ENCODE measurements at regions not wholly inside any gene's neighbourhood (a gene's known extent, or its start where the extent isn't known, plus 50 kb on each side); places are given as distances from the start of the nearest gene placed in this dataset.

DNA sequence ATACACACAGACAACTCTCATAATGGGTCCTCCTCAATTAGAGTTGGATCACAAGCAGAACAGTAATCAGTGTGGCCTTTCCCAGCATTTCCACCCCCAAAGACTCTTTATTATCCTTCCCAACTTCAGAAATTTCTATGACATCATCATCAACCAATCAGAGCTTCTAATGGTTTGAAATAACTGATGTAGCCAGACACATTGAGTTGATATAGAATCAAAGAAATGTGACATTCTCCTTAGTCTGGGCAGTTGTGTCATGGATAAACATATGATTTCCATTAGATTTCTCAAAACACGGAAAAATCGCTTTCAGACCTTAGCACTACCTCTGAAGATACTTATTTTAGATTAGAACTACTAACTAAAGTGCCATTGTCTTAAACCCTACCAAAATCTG lies 75.7 kb upstream of the NFIB start:
- no peak for DNase-seq

- DNase-seq = no peak
Measured at GRCh38 chr9:14389146-14389545, 75.2 kb upstream of the NFIB start.

DNA sequence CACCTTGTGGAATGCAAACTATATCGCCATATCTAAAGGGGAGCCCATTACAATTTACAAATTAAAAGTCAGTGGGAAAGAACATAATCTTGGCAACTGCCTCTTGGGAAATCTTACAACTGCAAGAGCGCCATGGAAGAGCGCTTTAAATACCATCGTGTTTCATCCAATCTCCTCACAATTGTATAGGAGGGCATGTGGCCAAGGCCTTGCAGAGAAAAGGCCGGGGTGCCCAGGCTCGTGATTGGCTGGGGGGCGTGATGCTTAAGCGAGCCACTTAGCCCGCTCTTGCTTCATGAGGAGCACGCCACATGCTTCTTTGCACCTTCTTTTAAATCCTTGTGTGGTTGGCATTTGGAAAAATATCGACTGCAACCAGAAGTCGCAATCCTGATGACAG lies 69.8 kb upstream of the NFIB start:
- no peak for DNase-seq

DNA sequence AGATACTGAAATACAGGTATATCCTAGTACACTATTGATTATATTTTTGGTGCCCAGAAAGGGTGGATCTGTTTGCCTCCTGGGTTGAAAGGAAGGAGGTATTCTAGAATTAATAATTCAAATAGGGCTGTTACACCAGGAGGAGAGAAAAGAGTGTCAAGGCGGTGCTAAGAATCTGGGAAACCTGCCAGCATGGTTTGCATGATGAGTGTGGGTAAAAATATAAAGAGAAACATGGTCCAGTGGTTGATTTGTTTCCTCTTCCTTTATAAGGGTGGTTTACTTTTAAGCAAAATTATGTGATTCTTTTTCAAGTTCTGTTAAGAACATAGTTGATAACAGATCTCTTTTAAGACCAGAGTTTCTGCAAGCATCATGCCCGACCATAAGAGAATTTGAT lies 69.4 kb upstream of the NFIB start:
- no peak for DNase-seq

- DNase-seq = no peak
Measured at GRCh38 chr9:14380061-14380836, 66.3 kb upstream of the NFIB start.

DNA sequence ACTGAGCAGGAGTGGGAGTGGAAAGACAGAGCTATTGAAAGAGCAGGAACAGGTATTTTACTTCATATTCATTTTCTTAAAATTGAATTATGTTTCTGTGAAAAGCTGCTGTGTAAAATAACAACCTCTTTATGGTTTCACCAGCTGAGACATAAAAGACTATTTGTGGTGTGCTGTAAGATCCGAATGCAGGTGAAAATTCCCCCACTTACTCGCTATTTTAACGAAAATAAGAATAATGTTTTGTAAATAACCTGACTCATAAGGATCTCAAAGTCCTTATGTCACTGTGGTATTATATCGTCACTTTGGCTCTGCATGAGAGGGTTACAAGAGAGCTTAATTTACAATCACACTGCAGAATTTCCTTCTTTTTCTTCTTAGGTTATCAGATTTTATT lies 65.3 kb upstream of the NFIB start:
- DNase-seq = no peak

DNA sequence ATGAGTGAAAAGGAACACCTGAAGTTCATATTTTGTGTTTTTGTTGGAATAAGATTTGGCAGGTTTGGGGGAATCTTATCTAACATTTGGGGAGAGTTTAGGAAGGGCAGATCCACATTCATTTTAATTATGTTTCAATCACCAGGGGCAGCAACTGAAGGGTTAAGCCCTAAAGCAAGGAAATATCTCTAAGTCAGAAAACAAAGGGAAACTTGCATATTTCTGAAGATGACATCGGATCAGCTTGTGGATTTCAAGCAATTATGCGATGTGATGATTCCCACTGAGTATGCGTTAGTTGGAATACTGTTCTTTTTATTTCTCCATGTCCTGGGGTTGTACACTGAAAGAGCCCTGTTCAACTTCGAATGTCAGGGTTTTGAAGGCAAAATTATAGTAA lies 59.8 kb upstream of the NFIB start:
- DNase-seq = no peak

DNA sequence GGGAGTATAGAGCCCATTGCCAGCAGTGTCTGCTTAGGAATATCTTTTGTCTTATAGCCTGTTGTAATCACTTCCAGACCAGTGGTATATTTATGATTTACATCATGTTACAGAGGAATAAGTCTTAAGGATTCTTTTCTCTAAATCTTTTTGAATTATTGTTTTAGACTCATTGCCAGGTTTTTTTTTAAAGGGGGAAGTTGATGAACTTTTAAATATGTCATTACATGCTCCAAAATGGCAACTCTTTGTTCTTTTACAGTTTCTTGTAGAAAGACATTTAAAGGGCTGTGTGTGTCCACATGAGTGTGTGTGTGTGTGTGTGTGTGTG lies 59.4 kb upstream of the NFIB start:
- no peak for DNase-seq

DNA sequence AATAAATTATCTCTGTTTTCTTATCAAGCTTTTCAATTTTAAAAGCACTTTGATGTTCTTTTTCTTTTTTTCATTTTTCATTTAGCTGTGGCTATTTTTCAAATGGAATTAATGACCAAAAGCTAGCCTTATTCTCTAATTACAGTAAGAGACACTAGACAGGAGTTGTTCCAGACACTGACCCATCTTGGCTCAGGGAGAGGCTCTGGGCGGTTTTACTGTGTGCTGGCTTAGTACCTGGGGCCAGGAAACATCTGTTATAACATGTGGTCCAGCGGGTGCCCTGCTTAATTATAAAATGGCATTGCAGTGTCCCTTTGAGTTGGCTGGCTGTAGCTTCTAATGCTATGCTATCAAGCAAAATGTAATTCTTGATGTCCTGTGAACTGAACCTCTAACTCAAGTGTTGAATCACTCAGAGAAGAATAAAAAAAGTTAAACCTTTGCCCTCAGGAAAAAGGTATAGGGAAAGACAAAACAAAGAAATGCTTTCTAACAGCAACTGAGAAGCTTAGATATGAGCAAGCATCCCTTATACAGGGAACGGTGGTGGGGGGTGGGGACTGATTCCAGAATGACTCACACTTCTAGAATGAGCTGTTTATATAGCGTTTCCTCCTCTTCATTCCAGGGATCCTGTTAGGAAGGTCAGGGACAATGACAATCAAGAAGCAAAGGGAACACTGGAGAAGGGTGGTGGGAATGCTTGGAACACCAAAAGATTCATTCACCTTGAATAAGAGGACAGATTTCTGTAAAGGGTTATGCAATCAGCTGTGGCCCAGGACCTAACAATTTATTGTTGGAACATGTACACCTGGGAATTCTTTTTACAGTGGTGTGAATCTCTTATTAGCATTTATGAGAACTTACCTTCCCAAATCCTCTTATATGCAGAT lies 58.7 kb upstream of the NFIB start:
- no peak for DNase-seq

- DNase-seq = no peak
Measured at GRCh38 chr9:14369011-14369410, 55.1 kb upstream of the NFIB start.

DNA sequence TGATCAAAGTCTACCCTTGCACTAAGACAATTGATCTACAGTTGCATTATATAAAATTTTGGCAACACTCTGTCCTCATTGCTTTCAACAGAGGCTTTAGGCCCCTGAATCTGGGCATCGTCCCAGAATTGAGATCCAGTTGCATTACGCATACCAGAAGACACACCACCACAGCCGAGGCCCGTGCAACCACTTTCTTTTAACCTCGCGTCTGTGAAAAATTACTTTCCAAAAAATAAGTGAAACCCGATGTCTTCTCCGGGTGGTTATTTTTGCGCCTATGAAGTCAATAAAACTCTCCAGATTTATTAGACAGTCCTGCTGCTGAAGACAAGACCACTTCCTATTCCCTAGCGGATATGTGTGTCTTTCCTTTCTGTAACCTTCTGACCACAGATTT lies 52.1 kb upstream of the NFIB start:
- no peak for DNase-seq

GRCh38 chr9:14365670-14366069 lies 51.7 kb upstream of the NFIB start:
- no peak for DNase-seq
